ENCODE measurements at regions not wholly inside any gene's neighbourhood (a gene's known extent, or its start where the extent isn't known, plus 50 kb on each side); places are given as distances from the start of the nearest gene placed in this dataset.

- TF ChIP-seq POLR2A (IDR thresholded peaks at IDR 0.05): no peak
- TF ChIP-seq CTCF (IDR thresholded peaks at IDR 0.05): no peak
Observed at GRCh38 chr5:4058899-4059298, 463.3 kb downstream of the IRX1 start.

Measured in thyroid gland (tissue), 4 donors.